ENCODE measurements at regions not wholly inside any gene's neighbourhood (a gene's known extent, or its start where the extent isn't known, plus 50 kb on each side); places are given as distances from the start of the nearest gene placed in this dataset.

- TF ChIP-seq EZH2 (IDR thresholded peaks at IDR 0.05; ENCODE audit: insufficient read depth, poor library complexity, severe bottlenecking) (no peak), EZH2phosphoT487 (IDR thresholded peaks at IDR 0.05; ENCODE audit: insufficient read depth, low read depth) (no peak)
Measured at GRCh38 chr1:94636100-94636499, 94.5 kb upstream of the F3 start.
